PC-3 (cell line): ENCODE measurements at regions not wholly inside any gene's neighbourhood (a gene's known extent, or its start where the extent isn't known, plus 50 kb on each side); places are given as distances from the start of the nearest gene placed in this dataset.
"Not testable (repeated sequence)": the region's sequence is repeated elsewhere in the genome, so short reads cannot be mapped to it uniquely, and the experiment has no call there.

Experiments
- ATAC-seq: fragments of 200-7000 bp; cut with Tn5 transposase; 2 replicates; pipeline ENCODE4 v1.9.1; 2020; ENCODE audit warnings: mild to moderate bottlenecking, moderate library complexity
- BruUV-seq: library from RNA; stranded (reverse); fragments of 400-500 nt; replicated peaks from 2 replicates; lab custom pipeline; 2021; lab: Mats Ljungman, UMichigan
- CTCF ChIA-PET: fragments of 300-600 bp; sonication (Branson Sonifier 250); formaldehyde crosslinking; loops from one replicate; lab custom pipeline; 2022; ENCODE audit warnings: antibody characterized with exemption; lab: Charles Lee
- POLR2A ChIA-PET: fragments of 300-600 bp; sonication (Branson Sonifier 250); formaldehyde crosslinking; loops from one replicate; lab custom pipeline; 2022; ENCODE audit warnings: antibody characterized with exemption; ENCODE audit not compliant: unreplicated experiment; lab: Charles Lee
- DNase-seq: peaks from one replicate; pipeline ENCODE4 v3.0.0-alpha.2; 2015
- H2AFZ ChIP-seq: fragments of 300-600 bp; sonication (generic); 2 replicates; pipeline ENCODE4 v1.6.0; 2016; ENCODE audit warnings: antibody characterized with exemption, low read length
- H3F3A ChIP-seq: fragments of 300-600 bp; sonication (generic); one replicate; pipeline ENCODE4 v1.6.0; 2017; ENCODE audit warnings: antibody characterized with exemption, low read length, control low read depth, mild to moderate bottlenecking; ENCODE audit not compliant: unreplicated experiment
- H3K27ac ChIP-seq: fragments of 300-600 bp; sonication (generic); 2 replicates; pipeline ENCODE4 v1.5.1; 2016; ENCODE audit warnings: mild to moderate bottlenecking, low read length
- H3K27me3 ChIP-seq: fragments of 300-600 bp; sonication (generic); 2 replicates; pipeline ENCODE4 v1.6.1; 2016; ENCODE audit warnings: low read length, mixed read lengths
- H3K36me3 ChIP-seq: fragments of 300-600 bp; sonication (generic); 2 replicates; pipeline ENCODE4 v1.6.1; 2016; ENCODE audit warnings: low read depth, mixed run types, low read length, mixed read lengths
- H3K4me1 ChIP-seq: fragments of 300-600 bp; sonication (generic); 2 replicates; pipeline ENCODE4 v1.5.1; 2016; ENCODE audit warnings: low read length; ENCODE audit not compliant: insufficient read depth
- H3K4me2 ChIP-seq: fragments of 300-600 bp; sonication (generic); 2 replicates; pipeline ENCODE4 v1.6.0; 2016; ENCODE audit warnings: low read length
- H3K4me3 ChIP-seq: fragments of 300-600 bp; sonication (generic); 2 replicates; pipeline ENCODE4 v1.5.1; 2016; ENCODE audit warnings: mild to moderate bottlenecking, low read length, mixed read lengths
- H3K79me2 ChIP-seq: fragments of 300-600 bp; sonication (generic); 2 replicates; pipeline ENCODE4 v1.6.1; 2017; ENCODE audit warnings: low read length, mixed read lengths
- H3K9ac ChIP-seq: fragments of 300-600 bp; sonication (generic); 2 replicates; pipeline ENCODE4 v1.6.0; 2016; ENCODE audit warnings: mild to moderate bottlenecking, low read length
- H3K9me2 ChIP-seq: fragments of 300-600 bp; sonication (generic); replicated peaks from 2 replicates; pipeline ENCODE4 v1.6.1; 2016; ENCODE audit warnings: mixed run types, low read length, mixed read lengths
- H3K9me3 ChIP-seq: fragments of 300-600 bp; sonication (generic); 2 replicates; pipeline ENCODE4 v1.6.1; 2016; ENCODE audit warnings: low read length, mixed read lengths
- H4K20me1 ChIP-seq: fragments of 300-600 bp; sonication (generic); 2 replicates; pipeline ENCODE4 v1.6.1; 2016; ENCODE audit warnings: low read length, mixed read lengths
- CTCF ChIP-seq: fragments of 300-600 bp; sonication (generic); conservative IDR thresholded peaks from 2 replicates; pipeline ENCODE4 v1.5.1; 2017; ENCODE audit warnings: antibody characterized with exemption, low read depth, mild to moderate bottlenecking, low read length
- EZH2 ChIP-seq: fragments of 300-600 bp; sonication (generic); IDR thresholded peaks from one replicate; pipeline ENCODE4 v1.6.1; 2017; ENCODE audit warnings: antibody characterized with exemption, mild to moderate bottlenecking, low read length; ENCODE audit not compliant: unreplicated experiment
- EZH2phosphoT487 ChIP-seq: fragments of 300-600 bp; sonication (generic); IDR thresholded peaks from 2 replicates; pipeline ENCODE4 v1.6.1; 2018; ENCODE audit warnings: mild to moderate bottlenecking, antibody characterized with exemption, low read length, borderline replicate concordance
- intact Hi-C: fragments of 100-400 bp; cut with micrococcal nuclease; formaldehyde crosslinking; loops from 2 replicates; pipeline ENCODE4 v1.9.0; 2023

DNA sequence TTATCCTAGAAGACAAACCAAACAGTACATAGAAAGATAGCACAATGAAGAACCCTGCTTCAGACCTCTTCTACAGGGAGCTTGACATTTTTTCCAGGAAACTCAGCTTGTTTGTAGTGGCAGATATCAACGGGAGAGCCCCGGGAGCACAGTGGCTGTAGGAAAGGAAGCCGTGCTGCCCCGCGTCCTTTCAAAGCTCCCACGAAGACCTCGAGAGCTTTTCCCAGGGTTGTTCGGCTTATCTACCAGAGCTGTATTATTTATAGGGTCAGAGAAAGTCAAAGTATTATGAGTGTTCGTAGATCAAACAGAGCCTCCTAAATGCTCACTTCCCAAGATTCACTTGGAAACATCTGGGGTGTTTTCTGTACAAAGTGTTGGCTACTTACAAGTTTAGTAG is 167.1 kb upstream of the COPS8 start:
- no peak overlapping the region for H3K9ac ChIP-seq
- ATAC-seq, result no peak
- no peak overlapping the region for H2AFZ ChIP-seq
- no peaks in the 10 kb centered on the region for H4K20me1 ChIP-seq
- H3K4me1 ChIP-seq, result no peaks in the 10 kb centered on the region
- no peaks in the 10 kb centered on the region for H3F3A ChIP-seq
- no peak overlapping the region for H3K27ac ChIP-seq
- no peaks in the 10 kb centered on the region for H3K27me3 ChIP-seq
- H3K9me3 ChIP-seq, result no peaks in the 10 kb centered on the region
- ChIA-PET POLR2A (no interaction called here), CTCF (no interaction called here)
- no peak for DNase-seq
- no peak for TF ChIP-seq CTCF
- TF ChIP-seq EZH2phosphoT487, result no peak
- no peak for TF ChIP-seq EZH2
- no peaks in the 10 kb centered on the region for H3K79me2 ChIP-seq
- H3K9me2 ChIP-seq, result no peaks in the 10 kb centered on the region
- intact Hi-C loops, result loop anchor here (5.0 kb wide), 1 partner anchor 79 kb away; no protein-coding TSS in a partner anchor
- H3K4me2 ChIP-seq, result no peak overlapping the region
- no peak overlapping the region for H3K4me3 ChIP-seq
- no TSS peak for BruUV-seq
- no peaks in the 10 kb centered on the region for H3K36me3 ChIP-seq

GRCh38 chr2:236919209-236919608 is 166.5 kb upstream of the COPS8 start:
- ATAC-seq (peak; percentile 31), DNase-seq (peak; percentile 20)
- Histone ChIP-seq H3K27ac (no peak overlapping the region), H2AFZ (no peak overlapping the region), H3K9me3 (no peaks in the 10 kb centered on the region), H3K9ac (no peak overlapping the region), H3K4me2 (no peak overlapping the region), H3K27me3 (no peaks in the 10 kb centered on the region), H3K4me3 (no peak overlapping the region), H3F3A (no peaks in the 10 kb centered on the region), H3K9me2 (no peaks in the 10 kb centered on the region), H4K20me1 (no peaks in the 10 kb centered on the region), H3K79me2 (no peaks in the 10 kb centered on the region), H3K4me1 (no peaks in the 10 kb centered on the region), H3K36me3 (no peaks in the 10 kb centered on the region)
- BruUV-seq, result no TSS peak
- ChIA-PET POLR2A (no interaction called here), CTCF (no interaction called here)
- TF ChIP-seq EZH2 (no peak), EZH2phosphoT487 (no peak), CTCF (no peak)
- intact Hi-C loops, result loop anchor here (5.0 kb wide), 1 partner anchor 78 kb away; no protein-coding TSS in a partner anchor

- CTCF ChIA-PET, H3K27ac ChIP-seq, H4K20me1 ChIP-seq, H3K36me3 ChIP-seq, H2AFZ ChIP-seq, H3F3A ChIP-seq, H3K9me2 ChIP-seq, ATAC-seq, H3K4me1 ChIP-seq, H3K9me3 ChIP-seq, POLR2A ChIA-PET, H3K4me3 ChIP-seq, DNase-seq, BruUV-seq, H3K79me2 ChIP-seq, H3K4me2 ChIP-seq, H3K9ac ChIP-seq, H3K27me3 ChIP-seq: not testable (repeated sequence)
- intact Hi-C loops, result loop anchor here (5.0 kb wide), 1 partner anchor 77 kb away; no protein-coding TSS in a partner anchor
Measured at GRCh38 chr2:236919801-236920379, 165.8 kb upstream of the COPS8 start.
